Middle frontal gyrus (tissue), 1 donor: ENCODE measurements at regions not wholly inside any gene's neighbourhood (a gene's known extent, or its start where the extent isn't known, plus 50 kb on each side); places are given as distances from the start of the nearest gene placed in this dataset.
"Not testable (repeated sequence)": the region's sequence is repeated elsewhere in the genome, so short reads cannot be mapped to it uniquely, and the experiment has no call there.

Experiments
- DNase-seq: peaks from one replicate; pipeline ENCODE4 v3.0.0-alpha.2; 2015; ENCODE audit warnings: low spot score; ENCODE audit errors: extremely low spot score

- no peak for DNase-seq
Measured at GRCh38 chr2:2727876-2728511, 396.9 kb upstream of the MYT1L start.

DNA sequence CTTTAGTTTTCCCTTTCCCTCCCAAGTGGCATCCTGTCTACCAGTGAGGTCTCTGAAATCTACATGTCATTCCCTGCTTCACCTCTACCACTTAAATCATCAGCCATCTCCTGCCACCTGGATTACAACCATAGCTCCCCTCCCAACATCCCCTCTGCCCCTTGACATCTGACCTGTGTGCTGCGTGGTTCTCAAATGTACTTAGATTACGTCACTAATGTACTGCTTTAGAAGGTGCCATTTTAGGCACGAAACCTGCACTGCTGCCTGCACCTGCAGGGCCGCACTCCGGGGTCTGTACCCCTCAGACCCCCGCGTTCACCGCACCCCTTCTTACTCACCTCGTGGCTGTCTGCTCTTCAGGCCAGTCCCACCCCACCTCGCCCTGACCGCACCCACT lies 395.1 kb upstream of the MYT1L start:
- DNase-seq: no peak

DNA sequence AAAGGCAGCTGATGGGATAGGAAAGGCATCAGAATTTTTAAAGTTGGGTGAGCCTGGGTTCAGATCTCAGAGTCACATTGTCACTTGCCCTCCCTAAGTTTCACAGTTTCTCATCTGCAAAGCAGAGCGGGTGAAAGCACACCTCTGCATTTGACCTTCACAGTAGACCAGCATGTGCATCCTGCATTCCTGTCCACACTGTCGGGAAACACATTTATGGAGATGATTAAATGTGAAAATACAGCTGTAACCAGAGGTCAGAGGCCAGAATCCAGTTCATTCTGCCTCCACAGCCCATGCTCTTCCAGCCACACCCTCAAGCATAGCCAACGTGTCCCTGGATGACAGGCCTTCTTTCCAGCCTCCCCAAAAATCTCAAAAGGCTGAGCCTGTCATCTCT lies 392.0 kb upstream of the MYT1L start:
- no peak for DNase-seq

GRCh38 chr2:2721296-2721835 lies 390.3 kb upstream of the MYT1L start:
- DNase-seq: no peak

GRCh38 chr2:2720806-2721205 lies 389.7 kb upstream of the MYT1L start:
- DNase-seq: not testable (repeated sequence)

DNA sequence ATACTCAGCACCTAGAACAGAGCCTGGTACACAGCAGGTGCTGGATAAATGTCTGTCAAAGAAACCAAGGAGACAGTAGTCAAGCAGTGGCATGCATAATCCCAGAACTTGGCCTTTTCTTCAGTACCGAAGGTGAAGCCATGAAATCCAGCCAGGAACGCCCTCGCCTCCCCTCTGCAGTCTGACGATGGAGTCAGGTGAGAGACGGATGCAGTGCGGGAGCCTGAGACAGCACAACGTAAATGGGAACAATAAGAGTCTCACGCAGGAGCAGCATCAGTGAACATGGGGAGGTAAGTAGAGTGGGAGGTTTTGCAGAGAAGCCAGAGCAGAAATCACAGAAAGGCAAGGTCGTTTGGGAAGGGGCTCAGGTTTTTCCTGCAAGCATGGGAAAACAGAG lies 389.3 kb upstream of the MYT1L start:
- DNase-seq: no peak

GRCh38 chr2:2719781-2720180 lies 388.7 kb upstream of the MYT1L start:
- no peak for DNase-seq

- DNase-seq: no peak
Measured at GRCh38 chr2:2719015-2719414, 387.9 kb upstream of the MYT1L start.

GRCh38 chr2:2717406-2717805 lies 386.3 kb upstream of the MYT1L start:
- DNase-seq: no peak

DNA sequence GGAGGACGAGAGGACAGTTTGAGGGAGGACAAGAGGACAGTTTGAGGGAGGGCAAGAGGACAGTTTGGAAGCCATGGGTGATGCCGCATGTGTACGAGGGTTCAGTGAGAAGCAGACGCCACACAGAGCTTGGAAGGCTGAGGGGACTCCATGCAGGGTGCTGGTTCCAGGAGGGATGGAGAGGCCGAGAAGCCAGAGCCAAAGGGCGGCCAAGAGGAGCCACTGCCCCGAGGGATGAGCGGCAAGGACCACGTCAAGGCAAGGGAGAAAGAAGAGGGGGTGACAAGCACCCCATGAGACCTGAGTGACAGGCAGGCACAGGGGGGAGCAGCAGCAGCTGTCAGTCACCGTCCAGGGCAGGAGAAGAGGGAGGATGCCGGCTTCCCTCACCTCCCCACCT lies 385.7 kb upstream of the MYT1L start:
- DNase-seq: no peak

DNA sequence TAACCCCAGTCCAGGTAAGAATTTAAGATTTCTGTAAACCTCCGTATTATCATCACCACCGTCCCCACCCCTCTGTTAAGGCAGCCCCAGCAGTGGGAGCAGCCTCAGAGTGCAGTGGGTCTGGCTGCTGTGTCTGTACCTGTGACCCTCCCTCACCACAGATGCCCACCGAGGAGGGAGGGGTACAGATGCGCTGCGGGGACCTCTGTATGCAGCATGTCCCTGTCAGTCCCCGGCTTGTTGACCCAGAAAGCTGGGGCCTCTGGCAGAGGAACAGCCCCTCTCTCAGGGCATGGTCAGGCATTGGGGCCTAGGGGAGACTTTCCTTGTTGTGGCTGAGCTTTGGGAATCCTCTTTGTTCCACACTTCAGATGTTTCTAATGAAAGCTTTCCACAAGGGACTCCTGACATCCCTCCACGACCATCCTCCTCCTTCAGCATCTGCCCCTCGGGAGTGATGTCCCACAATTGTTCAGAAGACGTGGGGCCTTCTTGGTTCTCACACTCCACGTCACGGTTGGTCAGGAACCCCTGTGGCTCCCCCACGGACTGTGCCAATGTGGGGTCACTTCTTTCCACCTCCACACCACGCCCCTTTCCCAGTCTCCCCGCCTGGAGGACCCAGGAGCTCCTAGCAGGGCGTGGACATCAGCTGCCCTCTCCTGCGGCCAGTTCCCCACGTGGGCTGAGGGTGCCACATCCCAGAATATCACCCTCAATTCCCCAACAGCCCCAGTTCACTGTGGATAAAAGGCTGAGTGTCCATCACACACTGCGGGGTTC lies 384.2 kb upstream of the MYT1L start:
- no peak for DNase-seq

DNA sequence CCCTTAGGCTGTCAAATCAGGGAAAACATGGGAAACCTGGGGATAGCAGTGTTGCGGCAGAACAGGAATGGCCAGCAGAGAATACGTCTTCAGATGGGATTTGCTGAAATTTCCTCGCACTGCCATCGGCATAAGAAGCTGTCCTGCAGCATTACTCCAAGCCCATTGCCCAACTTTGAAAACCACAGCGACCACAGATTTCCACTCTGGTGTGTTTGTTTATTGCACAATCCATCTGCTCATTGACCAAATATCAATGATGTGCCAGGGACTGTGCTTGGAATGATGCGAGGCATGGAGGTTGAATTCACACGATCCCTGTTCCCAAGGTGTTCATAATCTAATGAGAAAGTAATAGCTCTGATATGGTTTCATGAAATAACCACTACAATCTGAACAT lies 383.3 kb upstream of the MYT1L start:
- no peak for DNase-seq

DNA sequence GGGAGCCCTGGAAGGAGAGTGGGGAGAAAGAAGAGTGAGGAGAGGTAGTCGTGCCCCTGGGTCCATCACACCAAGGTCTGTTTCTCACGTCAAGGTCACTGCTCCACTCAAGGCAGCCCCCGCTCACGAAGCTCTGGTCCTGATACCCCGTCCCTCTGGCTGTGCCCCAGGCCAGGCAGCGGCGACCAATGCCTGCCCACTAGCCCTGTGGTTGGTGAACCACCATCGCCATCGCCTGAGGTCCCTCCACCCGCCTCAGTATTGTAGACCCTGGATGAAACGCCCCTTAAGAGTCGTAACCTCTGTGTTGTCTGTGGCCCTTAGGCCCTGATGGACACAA lies 378.3 kb upstream of the MYT1L start:
- no peak for DNase-seq

DNA sequence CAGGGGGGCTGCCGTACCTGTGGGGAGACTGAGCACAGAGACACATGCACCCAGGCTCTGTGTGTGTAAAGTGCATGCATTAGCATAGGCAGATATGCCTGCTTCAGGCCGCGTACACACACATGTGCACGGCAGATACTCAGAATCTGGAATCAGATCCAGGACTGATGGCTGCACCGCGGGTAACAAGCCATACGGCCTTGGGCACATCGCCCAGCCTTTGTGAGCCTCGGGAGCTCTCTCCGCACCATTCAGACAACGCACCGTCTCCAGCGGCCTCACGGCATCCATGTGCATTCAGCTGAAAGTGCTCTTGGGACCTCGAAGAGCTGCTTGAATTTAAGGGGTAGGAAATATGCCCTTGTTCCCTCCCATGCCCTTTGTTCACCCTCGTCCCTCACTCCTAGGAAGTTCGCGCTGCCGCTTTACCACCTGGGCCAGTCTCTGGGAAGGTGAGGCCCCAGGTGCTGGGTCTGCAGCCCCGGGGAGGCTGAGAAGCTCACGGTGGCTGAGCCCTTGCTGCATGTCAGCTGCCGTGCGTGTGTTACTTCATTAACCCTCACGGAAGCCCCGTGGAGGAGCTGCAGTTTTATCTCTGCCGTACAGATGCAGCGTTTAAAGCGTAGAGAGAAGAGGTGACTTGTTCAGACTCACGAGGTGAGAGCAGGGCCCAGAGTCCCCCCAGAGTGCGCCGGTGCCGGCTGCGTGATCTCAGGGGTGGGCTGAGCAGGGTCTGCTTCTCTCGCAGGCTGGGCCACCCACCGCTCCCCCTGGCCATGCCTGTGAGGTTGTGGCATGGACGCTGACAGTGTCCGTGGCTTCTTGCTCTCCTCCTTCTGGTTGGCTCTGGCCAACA lies 377.7 kb upstream of the MYT1L start:
- no peak for DNase-seq

GRCh38 chr2:2707206-2707991 lies 376.3 kb upstream of the MYT1L start:
- peak; percentile 6 for DNase-seq

- no peak for DNase-seq
Measured at GRCh38 chr2:2706306-2706705, 375.2 kb upstream of the MYT1L start.

DNA sequence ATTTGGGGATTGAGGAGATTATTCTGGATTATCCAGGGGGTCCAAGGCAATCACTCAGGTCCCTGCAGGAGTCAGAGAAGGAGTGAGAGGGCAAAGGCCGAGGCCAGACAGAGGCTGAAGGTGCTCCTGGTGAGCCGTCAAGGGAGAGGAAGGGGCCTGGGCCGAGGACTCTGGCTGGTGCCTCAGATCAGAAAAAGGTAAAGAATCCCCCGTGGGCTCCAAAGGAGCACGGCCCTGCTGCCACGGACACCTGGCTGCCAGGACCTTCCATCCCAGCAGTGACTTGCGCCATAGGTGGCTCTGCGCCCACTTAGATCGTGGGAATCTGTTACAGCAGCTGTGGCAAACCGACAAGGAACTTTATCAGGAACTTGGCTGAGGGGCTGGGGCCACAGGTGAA lies 374.8 kb upstream of the MYT1L start:
- DNase-seq: no peak

DNA sequence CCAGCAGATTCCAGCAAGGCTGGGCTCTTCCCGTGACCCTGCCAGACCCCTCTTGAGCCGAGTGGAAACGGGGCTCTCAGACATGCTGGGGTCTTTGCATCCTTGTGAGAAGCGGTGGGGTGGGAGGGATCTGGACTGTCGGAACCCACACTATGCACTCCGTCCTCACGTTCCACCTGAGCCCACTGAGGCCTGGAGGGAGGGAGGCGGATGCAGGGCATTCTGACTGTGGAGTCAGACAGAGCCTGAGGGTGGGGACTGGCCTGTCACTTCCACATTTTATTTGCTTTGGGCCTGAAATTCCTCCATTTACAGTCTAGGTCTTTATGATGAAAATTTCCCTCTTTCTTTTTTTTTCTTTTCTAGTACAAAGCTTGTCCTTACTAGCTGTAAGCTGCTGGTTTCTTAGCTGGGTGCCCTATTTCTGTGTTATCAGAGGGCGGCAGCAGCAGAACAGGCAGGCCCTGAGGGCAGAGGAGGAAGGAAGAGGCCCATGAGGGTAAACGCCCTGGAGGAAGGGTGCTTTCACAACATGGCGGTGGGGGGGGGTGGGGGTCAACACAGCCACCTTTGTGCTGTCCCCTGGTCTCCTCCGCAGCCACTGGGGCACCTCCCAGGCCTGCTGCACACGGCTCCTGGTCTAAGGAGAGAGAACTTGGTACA lies 373.5 kb upstream of the MYT1L start:
- DNase-seq: no peak

DNA sequence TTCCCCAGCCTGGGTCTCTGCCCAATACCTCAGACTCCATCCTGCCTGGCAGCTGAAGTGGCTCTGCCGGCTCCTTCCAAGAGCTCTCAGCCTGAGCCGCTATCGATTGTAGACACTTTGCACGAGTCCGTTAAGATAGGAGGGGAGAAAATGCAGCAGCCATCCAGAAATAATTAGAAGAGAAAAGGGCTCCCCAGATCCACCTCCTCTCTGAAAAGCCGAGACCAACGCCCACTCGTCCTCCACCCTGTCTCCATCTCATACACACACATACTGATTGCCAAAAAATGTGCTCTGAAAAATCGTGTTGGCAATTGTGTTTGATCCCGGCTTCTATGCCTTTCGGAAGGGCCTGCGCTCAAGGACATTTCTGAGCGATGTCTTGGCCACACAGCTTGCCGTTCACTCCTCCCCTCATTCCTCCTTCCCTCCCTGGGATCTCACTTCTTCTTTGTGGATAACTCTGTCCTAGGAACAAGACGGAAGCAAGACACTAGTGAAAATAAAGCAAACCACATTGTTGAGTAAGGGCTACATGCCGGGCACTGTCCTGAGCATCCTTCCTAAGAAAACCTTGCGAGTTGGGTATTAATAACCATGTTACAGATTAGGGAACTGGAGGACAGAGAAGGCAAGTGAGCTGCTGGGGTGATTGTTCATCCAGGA lies 372.8 kb upstream of the MYT1L start:
- DNase-seq: no peak

DNA sequence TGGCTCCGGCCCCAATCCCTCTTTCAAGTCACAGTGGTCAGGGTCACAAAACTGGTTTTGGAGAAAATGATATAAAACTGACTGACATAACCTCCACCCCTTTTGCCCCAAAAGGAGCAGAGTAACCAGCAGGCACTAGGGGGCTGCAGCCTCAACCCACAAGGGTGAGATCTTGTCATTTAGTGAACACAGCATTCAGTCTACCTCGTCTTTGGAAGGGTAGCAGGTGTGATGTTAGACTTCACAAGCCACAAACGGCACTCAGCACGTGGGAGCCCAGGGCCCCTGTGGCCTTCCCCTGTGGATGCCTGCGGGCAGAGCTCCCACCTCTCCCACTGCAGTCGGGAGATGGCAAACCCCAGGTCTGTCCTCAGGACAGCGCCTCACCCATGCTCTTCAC lies 372.1 kb upstream of the MYT1L start:
- no peak for DNase-seq
